K562 (cell line): ENCODE measurements at regions not wholly inside any gene's neighbourhood (a gene's known extent, or its start where the extent isn't known, plus 50 kb on each side); places are given as distances from the start of the nearest gene placed in this dataset.

Experiments
- ATAC-seq: fragments of 200-7000 bp; cut with Tn5 transposase; 3 replicates; pipeline ENCODE4 v1.9.1; 2020; ENCODE audit warnings: moderate library complexity
- BruUV-seq: library from RNA; stranded (reverse); fragments of 400-500 nt; replicated peaks from 2 replicates; lab custom pipeline; 2021; lab: Mats Ljungman, UMichigan
- CTCF ChIA-PET: fragments of 300-600 bp; formaldehyde crosslinking; extraction: SDS; loops from one replicate; lab custom pipeline; 2021; ENCODE audit warnings: low intra/inter-chr PET ratio; lab: Yijun Ruan, JAX
- POLR2A ChIA-PET: fragments of 300-600, 350-650 bp; sonication (Branson Sonifier 250); formaldehyde crosslinking; extraction: SDS; loops from one replicate; lab custom pipeline; 2021; ENCODE audit warnings: antibody characterized with exemption, inconsistent platforms; lab: Yijun Ruan, JAX
- DNase-seq, 4 experiments: peaks; one replicate each; pipeline versions ENCODE4 v3.0.0 to v3.0.0-alpha.2; 2011 to 2018; ENCODE audit warnings: low spot score in 3 of 4, mixed read lengths in 3 of 4; ENCODE audit errors: extremely low read depth in 1 of 4
- FAIRE-seq: peaks from 2 replicates; lab custom pipeline; 2011; peaks lifted over from hg19 to GRCh38; lab: Jason Lieb, UNC
- H2AFZ ChIP-seq: 2 replicates; pipeline ENCODE4 v1.6.0; 2011; ENCODE audit warnings: low read depth, low read length, control low read depth, inconsistent platforms
- H3K27ac ChIP-seq: fragments of 200-600 bp; 3 replicates; pipeline ENCODE4 v1.8.0; 2011; ENCODE audit warnings: low read depth, mild to moderate bottlenecking, control low read depth, inconsistent platforms, low read length, moderate library complexity, mixed read lengths; ENCODE audit errors: extremely low read depth
- H3K27me3 ChIP-seq, 2 experiments: fragments of 300-600 bp in 1 of 2; 2 replicates in 1 of 2; 3 replicates in 1 of 2; pipeline versions ENCODE4 v1.6.0 to v1.8.0; 2011; ENCODE audit warnings: inconsistent platforms in 2 of 2, low read length in 2 of 2, mild to moderate bottlenecking in 1 of 2, mixed read lengths in 1 of 2, moderate library complexity in 1 of 2; ENCODE audit not compliant: control insufficient read depth in 2 of 2, insufficient read depth in 2 of 2
- H3K36me3 ChIP-seq: fragments of 300-600 bp; 3 replicates; pipeline ENCODE4 v1.8.0; 2011; ENCODE audit warnings: mild to moderate bottlenecking, low read length, inconsistent platforms; ENCODE audit not compliant: control insufficient read depth, insufficient read depth
- H3K4me1 ChIP-seq, 2 experiments: fragments of 200-600 bp in 1 of 2; replicated peaks in 1 of 2; 2 replicates in 1 of 2; 3 replicates in 1 of 2; pipeline versions ENCODE4 v1.5.1 to v1.8.0; 2011; ENCODE audit warnings: inconsistent platforms in 2 of 2, low read length in 2 of 2, mild to moderate bottlenecking in 1 of 2, mixed read lengths in 1 of 2, moderate library complexity in 1 of 2; ENCODE audit not compliant: control insufficient read depth in 2 of 2, insufficient read depth in 2 of 2
- H3K4me2 ChIP-seq: 2 replicates; pipeline ENCODE4 v1.6.1; 2011; ENCODE audit warnings: low read length, control low read depth, inconsistent platforms, mixed read lengths; ENCODE audit not compliant: insufficient read depth
- H3K4me3 ChIP-seq: fragments of 200-600 bp; sonication (generic), shearing (Covaris generic); 2 replicates; pipeline ENCODE4 v1.5.1; 2016; ENCODE audit warnings: control low read depth, inconsistent platforms
- H3K79me2 ChIP-seq: fragments of 200-600 bp; 3 replicates; pipeline ENCODE4 v1.8.0; 2011; ENCODE audit warnings: low read length, inconsistent platforms; ENCODE audit not compliant: control insufficient read depth, insufficient read depth
- H3K9ac ChIP-seq, 2 experiments: 2 replicates each; pipeline versions ENCODE4 v1.6.0 to v1.6.1; 2011; ENCODE audit warnings: low read depth in 2 of 2, low read length in 2 of 2, control low read depth in 1 of 2, inconsistent platforms in 1 of 2, mild to moderate bottlenecking in 1 of 2, mixed read lengths in 1 of 2; ENCODE audit not compliant: insufficient read depth in 1 of 2
- H3K9me1 ChIP-seq: one replicate; pipeline ENCODE4 v1.6.0; 2011; ENCODE audit warnings: inconsistent platforms, mild to moderate bottlenecking, low read length, moderate library complexity; ENCODE audit not compliant: control insufficient read depth, insufficient read depth
- H3K9me3 ChIP-seq: replicated peaks from 2 replicates; pipeline ENCODE4 v1.5.1; 2011; ENCODE audit warnings: low read depth, low read length, inconsistent platforms; ENCODE audit not compliant: control insufficient read depth, insufficient read depth
- H4K20me1 ChIP-seq: replicated peaks from 2 replicates; pipeline ENCODE4 v1.6.1; 2011; ENCODE audit warnings: low read length, inconsistent platforms, mixed read lengths; ENCODE audit not compliant: control insufficient read depth, insufficient read depth
- HBP1 ChIP-seq: fragments of 450-650 bp; formaldehyde crosslinking; IDR thresholded peaks from 2 replicates; pipeline ENCODE4 v1.4.0; 2022; ENCODE audit warnings: missing genetic modification characterization
- HNRNPL ChIP-seq: fragments of 200-400 bp; formaldehyde crosslinking; IDR thresholded peaks from 2 replicates; pipeline ENCODE4 v1.6.1; 2017; ENCODE audit warnings: low read depth, mild to moderate bottlenecking, low read length
- KDM4B ChIP-seq, 2 experiments: fragments of 450-650 bp in 1 of 2; sonication (generic) in 1 of 2; IDR thresholded peaks; 2 replicates each; pipeline ENCODE4 v1.6.1; 2016 to 2017; ENCODE audit warnings: borderline replicate concordance in 2 of 2, antibody characterized with exemption in 1 of 2, low read depth in 1 of 2, mild to moderate bottlenecking in 1 of 2
- MEF2D ChIP-seq: conservative IDR thresholded peaks from 2 replicates; pipeline ENCODE4 v1.6.1; 2016; ENCODE audit warnings: low read depth, missing genetic modification characterization, missing compliant biosample characterization
- MTA2 ChIP-seq: fragments of 450-650 bp; IDR thresholded peaks from 2 replicates; pipeline ENCODE4 v1.6.1; 2016; ENCODE audit warnings: low read depth
- PHF20 ChIP-seq: fragments of 450-650 bp; IDR thresholded peaks from 2 replicates; pipeline ENCODE4 v1.6.1; 2018; ENCODE audit not compliant: partially characterized antibody
- RAD21 ChIP-seq, 2 experiments: fragments of 250-450 bp in 1 of 2; fragments of 450-650 bp in 1 of 2; sonication (Bioruptor Pico) in 1 of 2; formaldehyde crosslinking in 1 of 2; IDR thresholded peaks in 1 of 2; conservative IDR thresholded peaks in 1 of 2; 2 replicates each; pipeline versions ENCODE4 v1.4.0 to v1.8.0; 2020 to 2022; ENCODE audit warnings: mild to moderate bottlenecking in 2 of 2, moderate library complexity in 1 of 2
- TBL1XR1 ChIP-seq, 2 experiments: IDR thresholded peaks; 2 replicates each; pipeline ENCODE4 v1.6.1; 2012; ENCODE audit warnings: improper control_type of control experiment in 2 of 2, low read length in 2 of 2, mild to moderate bottlenecking in 1 of 2
- WGBS: fragments of 100-300 bp; shearing (Covaris generic); methylation state at CpG from one replicate; pipeline ENCODE4 v1.1.6; 2016; ENCODE audit warnings: low coverage, mixed read lengths; ENCODE audit not compliant: insufficient coverage; ENCODE audit errors: missing lambda C conversion rate; 5-methylcytosine and 5-hydroxymethylcytosine counted together
- in situ Hi-C: fragments of 300-500 bp; cut with MboI; formaldehyde crosslinking; loops from 4 replicates; pipeline ENCODE4 v1.15.0; 2018; ENCODE audit warnings: inconsistent platforms, mixed read lengths
- intact Hi-C: fragments of 100-400 bp; cut with micrococcal nuclease; formaldehyde crosslinking; loops from 2 replicates; pipeline ENCODE4 v1.14.2; 2022

GRCh38 chr12:91320999-91321398 lies 138.4 kb upstream of the DCN start (continued):
- no peak for TF ChIP-seq KDM4B (IDR thresholded peaks at IDR 0.05; ENCODE audit: borderline replicate concordance in 2 of 2, low read depth in 1 of 2)
- no peak for TF ChIP-seq HNRNPL
- no peak for TF ChIP-seq MEF2D
- TF ChIP-seq PHF20 = no peak
- TF ChIP-seq HBP1 = no peak

- in situ Hi-C loops = no loop called here
- intact Hi-C loops = no loop called here
- no peaks in the 10 kb centered on the region for H3K27me3 ChIP-seq
- no peaks in the 10 kb centered on the region for H4K20me1 ChIP-seq
- H3K79me2 ChIP-seq = no peaks in the 10 kb centered on the region
- no peaks in the 10 kb centered on the region for H3K4me1 ChIP-seq
- no peak for DNase-seq
- no TSS peak for BruUV-seq
- H3K9me1 ChIP-seq = no peaks in the 10 kb centered on the region
- H3K36me3 ChIP-seq = no peaks in the 10 kb centered on the region
- ChIA-PET CTCF (no interaction called here), POLR2A (interaction anchor here (1.2 kb wide), 1 partner anchor 9 kb away, joined by 4 read pairs; no protein-coding TSS in a partner anchor)
- no peak overlapping the region for H2AFZ ChIP-seq
- no peaks in the 10 kb centered on the region for H3K9me3 ChIP-seq
- no peak for ATAC-seq
- FAIRE-seq = no peak
- H3K27ac ChIP-seq = no peak overlapping the region
- no peak overlapping the region for H3K4me3 ChIP-seq
- WGBS = 56% methylated on average over 2 of the region's 2 CpGs
- H3K4me2 ChIP-seq = no peak overlapping the region
- TF ChIP-seq RAD21 (CRISPR knock-in tag; conservative IDR thresholded peaks at IDR 0.05 in 1 of 2, IDR thresholded peaks at IDR 0.05 in 1 of 2) = no peak
- TF ChIP-seq TBL1XR1 (IDR thresholded peaks at IDR 0.05; ENCODE audit: low read length in 2 of 2) = no peak
- TF ChIP-seq MTA2 = no peak
- H3K9ac ChIP-seq = no peak overlapping the region
Measured at GRCh38 chr12:91319071-91319760, 136.6 kb upstream of the DCN start.
